Embryonic facial prominence (tissue), 1 donor: ENCODE measurements at regions not wholly inside any gene's neighbourhood (a gene's known extent, or its start where the extent isn't known, plus 50 kb on each side); places are given as distances from the start of the nearest gene placed in this dataset.
"Not testable (repeated sequence)": the region's sequence is repeated elsewhere in the genome, so short reads cannot be mapped to it uniquely, and the experiment has no call there.

Experiments used
- DNase-seq: peaks from one replicate; pipeline ENCODE4 v3.0.0-alpha.2; 2016; ENCODE audit errors: extremely low spot score

GRCh38 chr2:128651000-128651399 is 332.3 kb upstream of the HS6ST1 start:
- DNase-seq = no peak

- no peak for DNase-seq
Measured at GRCh38 chr2:128654408-128654807, 335.7 kb upstream of the HS6ST1 start.

GRCh38 chr2:128660836-128661235 is 342.2 kb upstream of the HS6ST1 start:
- DNase-seq = no peak

GRCh38 chr2:128661311-128661710 is 342.6 kb upstream of the HS6ST1 start:
- no peak for DNase-seq

GRCh38 chr2:128662051-128662471 is 343.4 kb upstream of the HS6ST1 start:
- no peak for DNase-seq

GRCh38 chr2:128663371-128664050 is 344.8 kb upstream of the HS6ST1 start:
- no peak for DNase-seq

- DNase-seq = no peak
Measured at GRCh38 chr2:128664499-128664971, 345.9 kb upstream of the HS6ST1 start.

- no peak for DNase-seq
Measured at GRCh38 chr2:128665113-128665512, 346.4 kb upstream of the HS6ST1 start.

- DNase-seq = no peak
Measured at GRCh38 chr2:128666596-128666995, 347.9 kb upstream of the HS6ST1 start.

GRCh38 chr2:128667391-128667790 is 348.7 kb upstream of the HS6ST1 start:
- no peak for DNase-seq

GRCh38 chr2:128668946-128669345 is 350.3 kb upstream of the HS6ST1 start:
- no peak for DNase-seq

- DNase-seq = no peak
Measured at GRCh38 chr2:128670066-128670465, 351.4 kb upstream of the HS6ST1 start.

GRCh38 chr2:128671981-128672757 is 353.5 kb upstream of the HS6ST1 start:
- DNase-seq = not testable (repeated sequence)

- DNase-seq = not testable (repeated sequence)
Measured at GRCh38 chr2:128679680-128680079, 361.0 kb upstream of the HS6ST1 start.

GRCh38 chr2:128681507-128681906 is 362.8 kb upstream of the HS6ST1 start:
- DNase-seq = no peak

- no peak for DNase-seq
Measured at GRCh38 chr2:128682266-128682665, 363.6 kb upstream of the HS6ST1 start.

GRCh38 chr2:128682729-128683284 is 364.1 kb upstream of the HS6ST1 start:
- DNase-seq = no peak

GRCh38 chr2:128684523-128684922 is 365.9 kb upstream of the HS6ST1 start:
- DNase-seq = no peak

GRCh38 chr2:128685841-128686496 is 367.3 kb upstream of the HS6ST1 start:
- no peak for DNase-seq

GRCh38 chr2:128686497-128686859 is 367.8 kb upstream of the HS6ST1 start:
- DNase-seq = no peak

- no peak for DNase-seq
Measured at GRCh38 chr2:128686881-128687555, 368.4 kb upstream of the HS6ST1 start.

GRCh38 chr2:128687565-128687964 is 368.9 kb upstream of the HS6ST1 start:
- no peak for DNase-seq
